Lower leg skin (tissue), 3 donors: ENCODE measurements at regions not wholly inside any gene's neighbourhood (a gene's known extent, or its start where the extent isn't known, plus 50 kb on each side); places are given as distances from the start of the nearest gene placed in this dataset.

ENCODE experiments used
- POLR2A ChIP-seq, 2 donors: fragments of 450-650 bp; IDR thresholded peaks; one replicate each; pipeline ENCODE4 v1.6.1; 2016 to 2017; ENCODE audit warnings: antibody characterized with exemption in 2 of 2, mild to moderate bottlenecking in 1 of 2, moderate library complexity in 1 of 2
- TF ChIP-seq, protein P1 (sequence below), 3 donors: fragments of 450-650 bp; IDR thresholded peaks; one replicate each; pipeline ENCODE4 v1.5.1; 2016; ENCODE audit warnings: antibody characterized with exemption in 3 of 3, mild to moderate bottlenecking in 3 of 3, moderate library complexity in 2 of 3

- TF ChIP-seq, protein P1, sequence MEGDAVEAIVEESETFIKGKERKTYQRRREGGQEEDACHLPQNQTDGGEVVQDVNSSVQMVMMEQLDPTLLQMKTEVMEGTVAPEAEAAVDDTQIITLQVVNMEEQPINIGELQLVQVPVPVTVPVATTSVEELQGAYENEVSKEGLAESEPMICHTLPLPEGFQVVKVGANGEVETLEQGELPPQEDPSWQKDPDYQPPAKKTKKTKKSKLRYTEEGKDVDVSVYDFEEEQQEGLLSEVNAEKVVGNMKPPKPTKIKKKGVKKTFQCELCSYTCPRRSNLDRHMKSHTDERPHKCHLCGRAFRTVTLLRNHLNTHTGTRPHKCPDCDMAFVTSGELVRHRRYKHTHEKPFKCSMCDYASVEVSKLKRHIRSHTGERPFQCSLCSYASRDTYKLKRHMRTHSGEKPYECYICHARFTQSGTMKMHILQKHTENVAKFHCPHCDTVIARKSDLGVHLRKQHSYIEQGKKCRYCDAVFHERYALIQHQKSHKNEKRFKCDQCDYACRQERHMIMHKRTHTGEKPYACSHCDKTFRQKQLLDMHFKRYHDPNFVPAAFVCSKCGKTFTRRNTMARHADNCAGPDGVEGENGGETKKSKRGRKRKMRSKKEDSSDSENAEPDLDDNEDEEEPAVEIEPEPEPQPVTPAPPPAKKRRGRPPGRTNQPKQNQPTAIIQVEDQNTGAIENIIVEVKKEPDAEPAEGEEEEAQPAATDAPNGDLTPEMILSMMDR (IDR thresholded peaks at IDR 0.05) = no peak
- TF ChIP-seq POLR2A (IDR thresholded peaks at IDR 0.05) = no peak
Measured at GRCh38 chr6:82576284-82576683, 212.7 kb downstream of the TPBG start.
